GM12872 (cell line): ENCODE measurements at regions not wholly inside any gene's neighbourhood (a gene's known extent, or its start where the extent isn't known, plus 50 kb on each side); places are given as distances from the start of the nearest gene placed in this dataset.

Experiments used
- TF ChIP-seq, protein P1 (sequence below): IDR thresholded peaks from 3 replicates; pipeline ENCODE4 v1.5.1; 2011; ENCODE audit warnings: low read depth, mild to moderate bottlenecking, low read length, moderate library complexity; ENCODE audit not compliant: insufficient read depth

DNA sequence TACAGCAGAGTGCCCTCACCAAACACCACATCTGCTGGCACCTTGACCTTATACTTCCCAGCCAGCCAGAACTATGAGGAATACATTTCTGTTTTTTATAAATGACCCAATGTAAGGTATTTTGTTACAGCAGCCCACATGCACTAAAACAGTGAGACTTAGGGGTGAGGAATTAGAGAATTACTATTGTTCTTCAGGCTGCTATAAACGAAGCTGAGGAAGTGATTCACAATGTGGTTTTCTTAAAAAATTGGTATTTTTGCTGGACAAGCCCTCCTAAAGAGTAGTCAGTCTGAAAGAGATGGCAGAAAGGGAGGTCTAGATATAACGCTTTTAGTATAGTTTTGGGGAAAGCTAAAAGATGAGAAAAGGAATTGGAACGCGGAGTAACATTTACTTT, 101.0 kb downstream of the SLITRK6 start:
- TF ChIP-seq, protein P1, sequence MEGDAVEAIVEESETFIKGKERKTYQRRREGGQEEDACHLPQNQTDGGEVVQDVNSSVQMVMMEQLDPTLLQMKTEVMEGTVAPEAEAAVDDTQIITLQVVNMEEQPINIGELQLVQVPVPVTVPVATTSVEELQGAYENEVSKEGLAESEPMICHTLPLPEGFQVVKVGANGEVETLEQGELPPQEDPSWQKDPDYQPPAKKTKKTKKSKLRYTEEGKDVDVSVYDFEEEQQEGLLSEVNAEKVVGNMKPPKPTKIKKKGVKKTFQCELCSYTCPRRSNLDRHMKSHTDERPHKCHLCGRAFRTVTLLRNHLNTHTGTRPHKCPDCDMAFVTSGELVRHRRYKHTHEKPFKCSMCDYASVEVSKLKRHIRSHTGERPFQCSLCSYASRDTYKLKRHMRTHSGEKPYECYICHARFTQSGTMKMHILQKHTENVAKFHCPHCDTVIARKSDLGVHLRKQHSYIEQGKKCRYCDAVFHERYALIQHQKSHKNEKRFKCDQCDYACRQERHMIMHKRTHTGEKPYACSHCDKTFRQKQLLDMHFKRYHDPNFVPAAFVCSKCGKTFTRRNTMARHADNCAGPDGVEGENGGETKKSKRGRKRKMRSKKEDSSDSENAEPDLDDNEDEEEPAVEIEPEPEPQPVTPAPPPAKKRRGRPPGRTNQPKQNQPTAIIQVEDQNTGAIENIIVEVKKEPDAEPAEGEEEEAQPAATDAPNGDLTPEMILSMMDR, result no peak

- TF ChIP-seq, protein P1, result no peak
Observed at GRCh38 chr13:85694992-85695391, 104.2 kb downstream of the SLITRK6 start.

DNA sequence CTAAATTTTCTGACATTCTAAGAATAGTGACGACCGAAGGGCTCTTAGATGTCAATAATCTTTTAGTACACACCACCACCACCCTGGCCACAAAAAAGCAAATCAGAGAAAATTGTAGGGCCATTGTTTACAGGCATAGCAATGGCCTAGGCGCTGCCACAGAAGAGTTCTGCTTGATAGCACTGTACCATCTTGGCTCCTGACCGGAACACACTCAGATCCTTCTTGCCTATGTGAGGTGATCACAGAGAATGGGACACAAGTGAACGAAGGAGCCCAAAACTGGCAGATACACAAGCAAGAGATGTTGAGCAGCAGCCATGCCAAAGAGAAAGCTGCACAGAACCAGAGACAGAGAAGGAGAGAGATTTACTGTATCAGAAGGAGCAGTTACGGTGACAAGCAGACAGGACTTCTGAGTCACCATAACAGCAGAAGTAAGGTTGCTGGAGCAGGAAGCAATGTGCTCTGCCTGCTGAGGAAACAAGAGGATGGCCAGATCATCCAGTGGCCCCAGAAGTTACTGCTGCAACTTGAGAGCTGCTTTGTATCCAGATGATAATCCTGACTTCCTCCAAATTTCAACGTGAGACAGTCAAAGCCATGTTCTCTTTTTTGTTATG, 105.2 kb downstream of the SLITRK6 start:
- TF ChIP-seq, protein P1, result no peak

DNA sequence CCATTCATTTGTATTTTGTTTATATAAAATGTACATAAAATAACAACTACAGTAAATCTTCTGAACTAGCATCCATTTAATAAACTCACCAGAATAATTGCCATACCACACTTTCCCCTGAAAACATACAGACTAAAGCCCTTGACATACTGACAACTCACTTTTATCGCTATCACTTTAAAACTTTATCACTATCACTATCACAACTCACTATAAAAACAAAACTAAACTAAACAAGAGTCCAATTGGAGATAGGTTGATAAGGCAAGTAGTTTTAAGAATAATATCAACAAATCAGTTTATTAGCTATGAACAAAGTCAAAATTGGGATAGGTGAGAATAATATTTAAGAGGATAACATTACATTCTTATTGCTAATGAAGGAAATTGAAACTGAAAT, 108.9 kb downstream of the SLITRK6 start:
- TF ChIP-seq, protein P1, result no peak

GRCh38 chr13:85685436-85685835, 113.8 kb downstream of the SLITRK6 start:
- TF ChIP-seq, protein P1, result no peak

- TF ChIP-seq, protein P1, result no peak
Observed at GRCh38 chr13:85675151-85675907, 123.9 kb downstream of the SLITRK6 start.

DNA sequence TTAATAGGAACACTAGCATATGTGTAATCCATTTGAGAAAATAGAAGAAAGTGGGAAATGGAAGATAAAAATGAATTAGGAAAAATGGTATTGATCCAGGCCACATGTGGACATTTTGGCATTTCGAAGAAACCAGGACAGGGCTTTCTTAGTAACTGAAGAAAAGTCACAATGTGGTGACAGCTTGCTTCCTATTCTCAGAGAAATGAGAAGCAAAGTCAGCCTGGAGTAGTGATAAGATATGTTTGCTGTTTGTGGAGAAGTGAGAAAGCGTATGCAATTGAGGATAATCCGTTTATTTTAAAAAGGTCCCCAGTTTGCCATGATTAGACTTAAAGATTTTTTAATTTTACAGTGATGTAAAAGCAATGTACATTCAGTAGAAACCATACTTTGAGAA, 127.9 kb downstream of the SLITRK6 start:
- TF ChIP-seq, protein P1, result no peak
